ENCODE measurements at regions not wholly inside any gene's neighbourhood (a gene's known extent, or its start where the extent isn't known, plus 50 kb on each side); places are given as distances from the start of the nearest gene placed in this dataset.

GRCh38 chr5:86075139-86075538 lies 542.6 kb upstream of the COX7C start:
- CTCF ChIA-PET = no interaction called here
- DNase-seq = no peak
- POLR2A ChIA-PET = no interaction called here
- Mint-ChIP-seq H3K27me3 (no peaks in the 10 kb centered on the region), H3K4me3 (no peak overlapping the region), H3K9me3 (peaks cover 7% of the 10 kb centered on the region), H3K27ac (no peak overlapping the region), H3K4me1 (ENCODE audit: low read depth) (no peaks in the 10 kb centered on the region), H3K36me3 (no peaks in the 10 kb centered on the region)
- intact Hi-C loops (cut with micrococcal nuclease) = no loop called here

GRCh38 chr5:86095092-86095491 lies 522.6 kb upstream of the COX7C start:
- POLR2A ChIA-PET = no interaction called here
- DNase-seq = no peak
- Mint-ChIP-seq H3K4me3 (no peak overlapping the region), H3K27ac (no peak overlapping the region), H3K36me3 (no peaks in the 10 kb centered on the region), H3K4me1 (ENCODE audit: low read depth) (no peaks in the 10 kb centered on the region), H3K27me3 (no peaks in the 10 kb centered on the region), H3K9me3 (no peaks in the 10 kb centered on the region)
- intact Hi-C loops (cut with micrococcal nuclease) = no loop called here
- CTCF ChIA-PET = no interaction called here

- Mint-ChIP-seq H3K9me3 (no peaks in the 10 kb centered on the region), H3K27ac (no peak overlapping the region), H3K4me1 (ENCODE audit: low read depth) (no peaks in the 10 kb centered on the region), H3K36me3 (no peaks in the 10 kb centered on the region), H3K4me3 (no peak overlapping the region), H3K27me3 (no peaks in the 10 kb centered on the region)
- no peak for DNase-seq
- intact Hi-C loops (cut with micrococcal nuclease) = no loop called here
- POLR2A ChIA-PET = no interaction called here
- CTCF ChIA-PET = no interaction called here
These were observed 515.8 kb upstream of the COX7C start for GRCh38 chr5:86101966-86102365.

- POLR2A ChIA-PET = no interaction called here
- H3K27ac Mint-ChIP-seq = no peak overlapping the region
- H3K4me1 Mint-ChIP-seq (ENCODE audit: low read depth) = no peaks in the 10 kb centered on the region
- H3K27me3 Mint-ChIP-seq = no peaks in the 10 kb centered on the region
- H3K36me3 Mint-ChIP-seq = no peaks in the 10 kb centered on the region
- intact Hi-C loops (cut with micrococcal nuclease) = no loop called here
- peaks cover 7% of the 10 kb centered on the region for H3K9me3 Mint-ChIP-seq
- CTCF ChIA-PET = no interaction called here
- no peak overlapping the region for H3K4me3 Mint-ChIP-seq
- no peak for DNase-seq
These were observed 508.9 kb upstream of the COX7C start for GRCh38 chr5:86108825-86109224.

GRCh38 chr5:86112249-86112648 lies 505.5 kb upstream of the COX7C start:
- ChIA-PET POLR2A (no interaction called here), CTCF (no interaction called here)
- Mint-ChIP-seq H3K4me3 (no peak overlapping the region), H3K9me3 (peaks cover 7% of the 10 kb centered on the region), H3K36me3 (no peaks in the 10 kb centered on the region), H3K27me3 (no peaks in the 10 kb centered on the region), H3K4me1 (ENCODE audit: low read depth) (no peaks in the 10 kb centered on the region), H3K27ac (no peak overlapping the region)
- no peak for DNase-seq
- intact Hi-C loops (cut with micrococcal nuclease) = no loop called here

GRCh38 chr5:86115164-86115563 lies 502.6 kb upstream of the COX7C start:
- DNase-seq = no peak
- ChIA-PET POLR2A (no interaction called here), CTCF (no interaction called here)
- H3K4me1 Mint-ChIP-seq (ENCODE audit: low read depth) = no peaks in the 10 kb centered on the region
- no peaks in the 10 kb centered on the region for H3K27me3 Mint-ChIP-seq
- H3K9me3 Mint-ChIP-seq = peaks cover 5% of the 10 kb centered on the region
- no peak overlapping the region for H3K4me3 Mint-ChIP-seq
- no peaks in the 10 kb centered on the region for H3K36me3 Mint-ChIP-seq
- intact Hi-C loops (cut with micrococcal nuclease) = no loop called here
- H3K27ac Mint-ChIP-seq = no peak overlapping the region

GRCh38 chr5:86118542-86118941 lies 499.2 kb upstream of the COX7C start:
- no peaks in the 10 kb centered on the region for H3K27me3 Mint-ChIP-seq
- H3K9me3 Mint-ChIP-seq = peaks cover 3% of the 10 kb centered on the region
- CTCF ChIA-PET = no interaction called here
- H3K36me3 Mint-ChIP-seq = no peaks in the 10 kb centered on the region
- no peak for DNase-seq
- intact Hi-C loops (cut with micrococcal nuclease) = no loop called here
- no peaks in the 10 kb centered on the region for H3K4me1 Mint-ChIP-seq (ENCODE audit: low read depth)
- H3K27ac Mint-ChIP-seq = no peak overlapping the region
- no peak overlapping the region for H3K4me3 Mint-ChIP-seq
- POLR2A ChIA-PET = no interaction called here

- H3K27ac Mint-ChIP-seq = no peak overlapping the region
- no peaks in the 10 kb centered on the region for H3K27me3 Mint-ChIP-seq
- CTCF ChIA-PET = no interaction called here
- POLR2A ChIA-PET = no interaction called here
- intact Hi-C loops (cut with micrococcal nuclease) = no loop called here
- H3K9me3 Mint-ChIP-seq = peaks cover 3% of the 10 kb centered on the region
- DNase-seq = no peak
- no peaks in the 10 kb centered on the region for H3K4me1 Mint-ChIP-seq (ENCODE audit: low read depth)
- H3K4me3 Mint-ChIP-seq = no peak overlapping the region
- H3K36me3 Mint-ChIP-seq = no peaks in the 10 kb centered on the region
These were observed 493.4 kb upstream of the COX7C start for GRCh38 chr5:86124333-86124732.

GRCh38 chr5:86125731-86126601 lies 491.8 kb upstream of the COX7C start:
- CTCF ChIA-PET = no interaction called here
- no peak for DNase-seq
- no peak overlapping the region for H3K4me3 Mint-ChIP-seq

GRCh38 chr5:86127696-86128095 lies 490.0 kb upstream of the COX7C start:
- ChIA-PET POLR2A (no interaction called here), CTCF (no interaction called here)
- Mint-ChIP-seq H3K4me3 (no peak overlapping the region), H3K27ac (no peak overlapping the region), H3K27me3 (no peaks in the 10 kb centered on the region), H3K4me1 (ENCODE audit: low read depth) (no peaks in the 10 kb centered on the region), H3K36me3 (no peaks in the 10 kb centered on the region), H3K9me3 (no peaks in the 10 kb centered on the region)
- DNase-seq = no peak
- intact Hi-C loops (cut with micrococcal nuclease) = no loop called here

More at GRCh38 chr5:86125731-86126601, 491.8 kb upstream of the COX7C start:
- intact Hi-C loops (cut with micrococcal nuclease) = no loop called here
- POLR2A ChIA-PET = no interaction called here
- H3K27ac Mint-ChIP-seq = no peak overlapping the region
- no peaks in the 10 kb centered on the region for H3K27me3 Mint-ChIP-seq
- H3K36me3 Mint-ChIP-seq = no peaks in the 10 kb centered on the region
- peaks cover 3% of the 10 kb centered on the region for H3K9me3 Mint-ChIP-seq
- no peaks in the 10 kb centered on the region for H3K4me1 Mint-ChIP-seq (ENCODE audit: low read depth)

- intact Hi-C loops (cut with micrococcal nuclease) = no loop called here
- Mint-ChIP-seq H3K4me3 (no peak overlapping the region), H3K27ac (no peak overlapping the region), H3K4me1 (ENCODE audit: low read depth) (no peaks in the 10 kb centered on the region), H3K9me3 (peaks cover 2% of the 10 kb centered on the region), H3K36me3 (no peaks in the 10 kb centered on the region), H3K27me3 (no peaks in the 10 kb centered on the region)
- POLR2A ChIA-PET = no interaction called here
- DNase-seq = no peak
- CTCF ChIA-PET = no interaction called here
These were observed 488.7 kb upstream of the COX7C start for GRCh38 chr5:86129009-86129408.

GRCh38 chr5:86137297-86137696 lies 480.4 kb upstream of the COX7C start:
- DNase-seq = no peak
- no peaks in the 10 kb centered on the region for H3K4me1 Mint-ChIP-seq (ENCODE audit: low read depth)
- intact Hi-C loops (cut with micrococcal nuclease) = no loop called here
- H3K36me3 Mint-ChIP-seq = no peaks in the 10 kb centered on the region
- POLR2A ChIA-PET = no interaction called here
- no peak overlapping the region for H3K4me3 Mint-ChIP-seq
- H3K9me3 Mint-ChIP-seq = peaks cover 2% of the 10 kb centered on the region
- no peak overlapping the region for H3K27ac Mint-ChIP-seq
- no peaks in the 10 kb centered on the region for H3K27me3 Mint-ChIP-seq
- CTCF ChIA-PET = no interaction called here

- Mint-ChIP-seq H3K27ac (no peak overlapping the region), H3K36me3 (no peaks in the 10 kb centered on the region)
- intact Hi-C loops (cut with micrococcal nuclease) = no loop called here
These were observed 473.9 kb upstream of the COX7C start for GRCh38 chr5:86143837-86144236.

More at GRCh38 chr5:86143837-86144236, 473.9 kb upstream of the COX7C start:
- Mint-ChIP-seq H3K4me1 (ENCODE audit: low read depth) (no peaks in the 10 kb centered on the region), H3K9me3 (peaks cover 8% of the 10 kb centered on the region), H3K27me3 (no peaks in the 10 kb centered on the region), H3K4me3 (no peak overlapping the region)
- DNase-seq = no peak
- ChIA-PET CTCF (no interaction called here), POLR2A (no interaction called here)

All from activated CD4-positive, alpha-beta memory T cell treated with anti-CD3 and anti-CD28 coated beads for 36 hours (primary cell).